ENCODE measurements at regions not wholly inside any gene's neighbourhood (a gene's known extent, or its start where the extent isn't known, plus 50 kb on each side); places are given as distances from the start of the nearest gene placed in this dataset.

- H3K36me3 ChIP-seq (ENCODE audit: control insufficient read depth, low read length), result no peaks in the 10 kb centered on the region
- H3K27ac ChIP-seq (ENCODE audit: low read depth, low read length), result no peak overlapping the region
- no peaks in the 10 kb centered on the region for H4K20me1 ChIP-seq (ENCODE audit: control insufficient read depth, insufficient read depth, low read depth, low read length)
- TF ChIP-seq CTCF (IDR thresholded peaks at IDR 0.05; ENCODE audit: low read depth, low read length, poor library complexity, severe bottlenecking), result no peak
- no peak for TF ChIP-seq EZH2phosphoT487 (IDR thresholded peaks at IDR 0.05; ENCODE audit: borderline replicate concordance, low read length)
- no peaks in the 10 kb centered on the region for H3K9me2 ChIP-seq (replicated peaks; ENCODE audit: control insufficient read depth, low read length)
- no peak overlapping the region for H3K4me3 ChIP-seq (ENCODE audit: low read length)
- peaks cover 12% of the 10 kb centered on the region for H3K27me3 ChIP-seq (ENCODE audit: control insufficient read depth, low read length)
- no peaks in the 10 kb centered on the region for H3K9me3 ChIP-seq (ENCODE audit: control insufficient read depth, insufficient read depth, low read length)
- H3F3A ChIP-seq (ENCODE audit: control insufficient read depth, insufficient read depth), result no peaks in the 10 kb centered on the region
- no peak overlapping the region for H3K4me2 ChIP-seq (ENCODE audit: low read length)
- no peaks in the 10 kb centered on the region for H3K4me1 ChIP-seq (ENCODE audit: control insufficient read depth, low read length)
- no peaks in the 10 kb centered on the region for H3K79me2 ChIP-seq (ENCODE audit: control insufficient read depth, low read length)
Measured at GRCh38 chr13:42413484-42413815, 141.5 kb downstream of the AKAP11 start.

- Histone ChIP-seq H3K9me3 (ENCODE audit: control insufficient read depth, insufficient read depth, low read length) (no peaks in the 10 kb centered on the region), H3K4me3 (ENCODE audit: low read length) (no peak overlapping the region), H3K4me1 (ENCODE audit: control insufficient read depth, low read length) (no peaks in the 10 kb centered on the region), H4K20me1 (ENCODE audit: control insufficient read depth, insufficient read depth, low read depth, low read length) (no peaks in the 10 kb centered on the region), H3K9me2 (replicated peaks; ENCODE audit: control insufficient read depth, low read length) (no peaks in the 10 kb centered on the region), H3K79me2 (ENCODE audit: control insufficient read depth, low read length) (no peaks in the 10 kb centered on the region), H3K4me2 (ENCODE audit: low read length) (no peak overlapping the region), H3K36me3 (ENCODE audit: control insufficient read depth, low read length) (no peaks in the 10 kb centered on the region), H3K27ac (ENCODE audit: low read depth, low read length) (no peak overlapping the region), H3F3A (ENCODE audit: control insufficient read depth, insufficient read depth) (no peaks in the 10 kb centered on the region), H3K27me3 (ENCODE audit: control insufficient read depth, low read length) (peaks cover 7% of the 10 kb centered on the region)
- TF ChIP-seq EZH2phosphoT487 (IDR thresholded peaks at IDR 0.05; ENCODE audit: borderline replicate concordance, low read length) (no peak), CTCF (IDR thresholded peaks at IDR 0.05; ENCODE audit: low read depth, low read length, poor library complexity, severe bottlenecking) (no peak)
Measured at GRCh38 chr13:42417626-42418025, 145.7 kb downstream of the AKAP11 start.

DNA sequence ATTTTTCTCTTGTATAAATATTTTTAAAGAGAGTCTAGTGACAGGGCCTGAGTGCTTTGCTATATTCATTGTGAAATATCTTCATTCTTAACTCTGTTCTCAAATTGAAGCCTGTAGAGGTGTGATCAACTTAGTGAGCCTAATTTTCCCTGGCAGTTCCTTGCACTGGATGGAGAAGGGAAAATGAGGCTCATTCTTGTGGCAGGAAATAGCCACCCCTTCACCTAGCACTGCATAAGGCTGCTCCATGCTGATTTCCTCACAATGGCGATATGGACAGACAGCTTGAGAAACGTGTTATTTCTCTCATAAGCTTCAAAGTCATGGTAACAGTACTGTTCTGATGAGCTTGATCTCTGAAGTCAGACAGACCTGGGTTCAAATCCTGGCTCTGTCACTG lies 146.2 kb downstream of the AKAP11 start:
- no peaks in the 10 kb centered on the region for H3K4me1 ChIP-seq (ENCODE audit: control insufficient read depth, low read length)
- no peaks in the 10 kb centered on the region for H3F3A ChIP-seq (ENCODE audit: control insufficient read depth, insufficient read depth)
- no peak overlapping the region for H3K4me3 ChIP-seq (ENCODE audit: low read length)
- H3K9me2 ChIP-seq (replicated peaks; ENCODE audit: control insufficient read depth, low read length), result no peaks in the 10 kb centered on the region
- H3K27me3 ChIP-seq (ENCODE audit: control insufficient read depth, low read length), result peaks cover 3% of the 10 kb centered on the region; the same call in 1 of the 2 replicates
- no peaks in the 10 kb centered on the region for H3K9me3 ChIP-seq (ENCODE audit: control insufficient read depth, insufficient read depth, low read length)
- TF ChIP-seq CTCF (IDR thresholded peaks at IDR 0.05; ENCODE audit: low read depth, low read length, poor library complexity, severe bottlenecking) (no peak), EZH2phosphoT487 (IDR thresholded peaks at IDR 0.05; ENCODE audit: borderline replicate concordance, low read length) (no peak)
- H3K36me3 ChIP-seq (ENCODE audit: control insufficient read depth, low read length), result no peaks in the 10 kb centered on the region
- no peak overlapping the region for H3K27ac ChIP-seq (ENCODE audit: low read depth, low read length)
- no peak overlapping the region for H3K4me2 ChIP-seq (ENCODE audit: low read length)
- no peaks in the 10 kb centered on the region for H4K20me1 ChIP-seq (ENCODE audit: control insufficient read depth, insufficient read depth, low read depth, low read length)
- H3K79me2 ChIP-seq (ENCODE audit: control insufficient read depth, low read length), result no peaks in the 10 kb centered on the region

- Histone ChIP-seq H4K20me1 (ENCODE audit: control insufficient read depth, insufficient read depth, low read depth, low read length) (no peaks in the 10 kb centered on the region), H3K4me2 (ENCODE audit: low read length) (no peak overlapping the region), H3K27ac (ENCODE audit: low read depth, low read length) (no peak overlapping the region), H3K4me3 (ENCODE audit: low read length) (no peak overlapping the region), H3K79me2 (ENCODE audit: control insufficient read depth, low read length) (no peaks in the 10 kb centered on the region), H3K4me1 (ENCODE audit: control insufficient read depth, low read length) (no peaks in the 10 kb centered on the region), H3K9me2 (replicated peaks; ENCODE audit: control insufficient read depth, low read length) (no peaks in the 10 kb centered on the region), H3K27me3 (ENCODE audit: control insufficient read depth, low read length) (no peaks in the 10 kb centered on the region), H3K9me3 (ENCODE audit: control insufficient read depth, insufficient read depth, low read length) (no peaks in the 10 kb centered on the region), H3K36me3 (ENCODE audit: control insufficient read depth, low read length) (no peaks in the 10 kb centered on the region), H3F3A (ENCODE audit: control insufficient read depth, insufficient read depth) (no peaks in the 10 kb centered on the region)
- TF ChIP-seq CTCF (IDR thresholded peaks at IDR 0.05; ENCODE audit: low read depth, low read length, poor library complexity, severe bottlenecking) (no peak), EZH2phosphoT487 (IDR thresholded peaks at IDR 0.05; ENCODE audit: borderline replicate concordance, low read length) (no peak)
Measured at GRCh38 chr13:42420304-42420703, 148.4 kb downstream of the AKAP11 start.
